PC-9 (cell line): ENCODE measurements at regions not wholly inside any gene's neighbourhood (a gene's known extent, or its start where the extent isn't known, plus 50 kb on each side); places are given as distances from the start of the nearest gene placed in this dataset.

Experiments used
- BruUV-seq: library from RNA; stranded (reverse); fragments of 400-500 nt; replicated peaks from 2 replicates; lab custom pipeline; 2021; lab: Mats Ljungman, UMichigan
- CTCF ChIA-PET: fragments of 300-600 bp; sonication (Branson Sonifier 250); formaldehyde crosslinking; loops from one replicate; lab custom pipeline; 2022; ENCODE audit warnings: antibody characterized with exemption; lab: Charles Lee
- POLR2A ChIA-PET: fragments of 300-600 bp; sonication (Branson Sonifier 250); formaldehyde crosslinking; loops from one replicate; lab custom pipeline; 2022; ENCODE audit warnings: antibody characterized with exemption; ENCODE audit not compliant: unreplicated experiment; lab: Charles Lee
- DNase-seq, 2 experiments: peaks; one replicate each; pipeline versions ENCODE4 v3.0.0 to v3.0.0-alpha.2; 2015 to 2022; ENCODE audit warnings: mixed read lengths in 1 of 2
- H2AFZ ChIP-seq: fragments of 200-600 bp; sonication (generic); 2 replicates; pipeline ENCODE4 v1.8.1; 2017; ENCODE audit warnings: antibody characterized with exemption
- H3F3A ChIP-seq: fragments of 200-600 bp; sonication (generic); 2 replicates; pipeline ENCODE4 v1.8.1; 2017; ENCODE audit warnings: antibody characterized with exemption, mild to moderate bottlenecking, low read depth; ENCODE audit not compliant: insufficient read depth
- H3K27ac ChIP-seq: fragments of 200-600 bp; sonication (generic); 2 replicates; pipeline ENCODE4 v1.6.1; 2016; ENCODE audit warnings: mixed run types
- H3K27me3 ChIP-seq: fragments of 200-600 bp; sonication (generic); 2 replicates; pipeline ENCODE4 v1.6.1; 2016; ENCODE audit warnings: low read depth, mixed run types; ENCODE audit not compliant: insufficient read depth
- H3K36me3 ChIP-seq: fragments of 200-600 bp; sonication (generic); 2 replicates; pipeline ENCODE4 v1.6.1; 2016; ENCODE audit warnings: low read depth, mixed run types
- H3K4me1 ChIP-seq: fragments of 200-600 bp; sonication (generic); replicated peaks from 2 replicates; pipeline ENCODE4 v1.6.1; 2016; ENCODE audit warnings: mixed run types; ENCODE audit not compliant: insufficient read depth
- H3K4me2 ChIP-seq: fragments of 200-600 bp; sonication (generic); 2 replicates; pipeline ENCODE4 v1.6.1; 2017; ENCODE audit warnings: mixed run types
- H3K4me3 ChIP-seq: fragments of 200-600 bp; sonication (generic); 2 replicates; pipeline ENCODE4 v1.6.1; 2016; ENCODE audit warnings: mixed run types
- H3K79me2 ChIP-seq: fragments of 200-600 bp; sonication (generic); 2 replicates; pipeline ENCODE4 v1.6.1; 2017; ENCODE audit warnings: low read depth, mixed run types
- H3K9me2 ChIP-seq: fragments of 200-600 bp; sonication (generic); 2 replicates; pipeline ENCODE4 v1.8.1; 2017; ENCODE audit warnings: mild to moderate bottlenecking; ENCODE audit not compliant: insufficient read depth
- H3K9me3 ChIP-seq: fragments of 200-600 bp; sonication (generic); 2 replicates; pipeline ENCODE4 v1.8.1; 2016; ENCODE audit warnings: low read depth; ENCODE audit not compliant: insufficient read depth
- H4K20me1 ChIP-seq: fragments of 200-600 bp; sonication (generic); 2 replicates; pipeline ENCODE4 v1.8.1; 2017; ENCODE audit not compliant: insufficient read depth
- CTCF ChIP-seq: fragments of 200-600 bp; sonication (generic); conservative IDR thresholded peaks from 2 replicates; pipeline ENCODE4 v1.6.1; 2017; ENCODE audit warnings: mixed run types, antibody characterized with exemption, mild to moderate bottlenecking, moderate library complexity
- EZH2 ChIP-seq: fragments of 200-600 bp; sonication (generic); IDR thresholded peaks from 2 replicates; pipeline ENCODE4 v1.8.0; 2017; ENCODE audit warnings: antibody characterized with exemption, low read depth
- intact Hi-C: fragments of 100-400 bp; cut with micrococcal nuclease; formaldehyde crosslinking; loops from one replicate; pipeline ENCODE4 v1.10.0; 2022; ENCODE audit not compliant: unreplicated experiment

- no peak overlapping the region for H2AFZ ChIP-seq
- intact Hi-C loops = loop anchor here (10.0 kb wide), 1 partner anchor 132 kb away; no protein-coding TSS in a partner anchor
- H3K4me3 ChIP-seq = no peak overlapping the region
- no peaks in the 10 kb centered on the region for H3K36me3 ChIP-seq
- no peak overlapping the region for H3K4me2 ChIP-seq
- ChIA-PET CTCF (no interaction called here), POLR2A (no interaction called here)
- no peak for TF ChIP-seq EZH2
- no peak for TF ChIP-seq CTCF
- no peaks in the 10 kb centered on the region for H3F3A ChIP-seq
- no peaks in the 10 kb centered on the region for H3K9me3 ChIP-seq
- H3K79me2 ChIP-seq = no peaks in the 10 kb centered on the region
- no peaks in the 10 kb centered on the region for H3K27me3 ChIP-seq
- DNase-seq = no peak
- H4K20me1 ChIP-seq = no peaks in the 10 kb centered on the region
- H3K27ac ChIP-seq = no peak overlapping the region
- H3K9me2 ChIP-seq = no peaks in the 10 kb centered on the region
- H3K4me1 ChIP-seq = no peaks in the 10 kb centered on the region
- BruUV-seq = no TSS peak
These were observed 124.4 kb downstream of the NAF1 start for GRCh38 chr4:163042306-163042705.

- Histone ChIP-seq H3K4me2 (no peak overlapping the region), H4K20me1 (no peaks in the 10 kb centered on the region), H3K9me3 (no peaks in the 10 kb centered on the region), H3K27me3 (no peaks in the 10 kb centered on the region), H3K36me3 (no peaks in the 10 kb centered on the region), H2AFZ (no peak overlapping the region), H3K4me1 (no peaks in the 10 kb centered on the region), H3K9me2 (no peaks in the 10 kb centered on the region), H3K79me2 (no peaks in the 10 kb centered on the region), H3K27ac (no peak overlapping the region), H3K4me3 (no peak overlapping the region), H3F3A (no peaks in the 10 kb centered on the region)
- ChIA-PET CTCF (no interaction called here), POLR2A (no interaction called here)
- BruUV-seq = no TSS peak
- DNase-seq = no peak
- TF ChIP-seq CTCF (no peak), EZH2 (no peak)
- intact Hi-C loops = no loop called here
These were observed 149.6 kb downstream of the NAF1 start for GRCh38 chr4:163017135-163017534.

GRCh38 chr4:163012816-163013215, 153.9 kb downstream of the NAF1 start:
- TF ChIP-seq CTCF (no peak), EZH2 (no peak)
- CTCF ChIA-PET = no interaction called here

More at GRCh38 chr4:163012816-163013215, 153.9 kb downstream of the NAF1 start:
- DNase-seq = no peak
- H2AFZ ChIP-seq = no peak overlapping the region
- BruUV-seq = no TSS peak
- H3K4me2 ChIP-seq = no peak overlapping the region
- intact Hi-C loops = no loop called here
- H3K79me2 ChIP-seq = no peaks in the 10 kb centered on the region
- no peak overlapping the region for H3K4me3 ChIP-seq
- H3F3A ChIP-seq = no peaks in the 10 kb centered on the region
- no peaks in the 10 kb centered on the region for H3K27me3 ChIP-seq
- no peaks in the 10 kb centered on the region for H3K4me1 ChIP-seq
- POLR2A ChIA-PET = no interaction called here
- H3K36me3 ChIP-seq = no peaks in the 10 kb centered on the region
- no peaks in the 10 kb centered on the region for H4K20me1 ChIP-seq
- no peaks in the 10 kb centered on the region for H3K9me3 ChIP-seq
- H3K27ac ChIP-seq = no peak overlapping the region
- no peaks in the 10 kb centered on the region for H3K9me2 ChIP-seq
